ENCODE measurements at regions not wholly inside any gene's neighbourhood (a gene's known extent, or its start where the extent isn't known, plus 50 kb on each side); places are given as distances from the start of the nearest gene placed in this dataset.

- DNase-seq: no peak
Observed at GRCh38 chr6:21526974-21527373, 66.6 kb upstream of the SOX4 start.

- no peak for DNase-seq
Observed at GRCh38 chr6:21527731-21528130, 65.8 kb upstream of the SOX4 start.

- no peak for DNase-seq
Observed at GRCh38 chr6:21529431-21529830, 64.1 kb upstream of the SOX4 start.

DNA sequence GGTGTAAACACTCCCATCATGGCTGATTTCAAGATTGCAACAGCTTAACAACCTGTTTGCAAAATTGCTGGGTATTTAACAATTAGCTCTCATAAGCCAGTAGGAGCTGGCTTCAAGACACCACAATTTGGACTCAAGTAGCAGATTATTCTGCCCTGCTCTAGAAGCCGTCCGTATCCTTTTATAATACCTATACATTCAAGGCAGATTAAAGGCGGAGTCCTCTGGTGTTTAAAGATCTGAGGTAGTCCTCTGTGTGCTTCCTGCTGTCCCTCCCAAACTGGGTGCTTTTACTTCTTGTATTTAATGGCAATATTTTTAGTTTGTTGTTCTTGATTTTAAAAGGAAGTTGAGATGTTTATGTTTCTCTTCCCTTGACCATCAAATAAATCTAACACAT, 62.2 kb upstream of the SOX4 start:
- DNase-seq: no peak

DNA sequence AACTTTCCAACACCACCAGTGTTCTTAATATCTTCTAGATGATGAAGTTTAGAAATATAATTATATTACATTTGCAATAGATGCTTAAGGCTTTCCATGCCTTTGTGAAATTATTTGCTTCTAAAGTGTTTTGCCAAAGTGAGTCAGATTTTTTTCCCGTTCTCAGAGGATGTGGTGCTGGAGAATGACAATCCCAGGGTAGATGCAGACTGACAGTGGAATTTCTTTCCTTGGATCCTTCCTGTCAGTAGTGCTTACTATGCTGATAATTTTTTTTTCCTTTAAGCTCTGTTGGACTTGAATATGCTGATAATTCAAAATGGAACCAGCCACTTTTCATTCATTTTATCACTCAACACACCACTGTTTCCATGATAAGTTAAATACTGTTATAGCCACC, 59.9 kb upstream of the SOX4 start:
- DNase-seq: no peak

DNA sequence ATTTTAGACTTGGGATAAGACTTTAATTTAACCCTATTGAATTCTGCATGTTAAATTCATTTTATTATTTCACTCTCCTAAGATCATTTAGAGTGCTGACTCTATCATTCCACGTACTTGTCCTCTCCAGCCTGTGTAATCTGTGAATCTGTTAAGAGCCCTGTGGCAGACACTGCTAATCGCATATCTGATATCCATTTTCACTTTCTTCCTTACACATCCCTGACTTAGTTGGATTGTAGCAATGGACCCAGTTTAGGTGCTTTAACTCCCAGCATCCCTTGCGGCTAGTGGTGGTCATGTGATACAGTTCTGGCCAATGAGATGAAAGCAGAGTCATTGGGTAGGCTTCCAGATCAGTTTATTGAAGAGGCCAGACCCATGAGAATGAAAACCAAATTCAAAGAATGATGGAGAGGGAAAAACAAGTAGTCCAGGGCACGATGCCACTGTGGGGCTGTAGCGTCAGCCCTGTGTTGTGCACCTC, 57.2 kb upstream of the SOX4 start:
- DNase-seq: no peak

DNA sequence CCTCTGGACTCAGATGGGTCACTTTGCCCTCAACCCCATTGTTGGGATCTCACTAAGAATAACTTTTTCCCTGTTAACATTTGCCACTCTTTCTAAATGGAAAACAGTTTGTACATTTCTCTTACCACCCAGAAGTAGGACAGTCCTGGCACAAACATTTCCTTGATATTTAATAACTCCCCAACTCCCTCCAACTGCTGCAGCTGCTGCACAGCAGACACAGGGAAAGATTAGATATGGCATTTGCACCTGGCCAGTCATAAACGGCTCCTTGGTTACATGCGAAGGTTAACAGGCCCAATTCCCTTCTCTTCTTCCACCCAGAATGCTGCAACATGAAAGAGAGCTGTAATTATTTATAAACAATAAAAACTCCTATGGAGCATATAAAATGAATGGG, 55.9 kb upstream of the SOX4 start:
- DNase-seq: no peak

GRCh38 chr6:21538186-21538798, 55.3 kb upstream of the SOX4 start:
- no peak for DNase-seq

DNA sequence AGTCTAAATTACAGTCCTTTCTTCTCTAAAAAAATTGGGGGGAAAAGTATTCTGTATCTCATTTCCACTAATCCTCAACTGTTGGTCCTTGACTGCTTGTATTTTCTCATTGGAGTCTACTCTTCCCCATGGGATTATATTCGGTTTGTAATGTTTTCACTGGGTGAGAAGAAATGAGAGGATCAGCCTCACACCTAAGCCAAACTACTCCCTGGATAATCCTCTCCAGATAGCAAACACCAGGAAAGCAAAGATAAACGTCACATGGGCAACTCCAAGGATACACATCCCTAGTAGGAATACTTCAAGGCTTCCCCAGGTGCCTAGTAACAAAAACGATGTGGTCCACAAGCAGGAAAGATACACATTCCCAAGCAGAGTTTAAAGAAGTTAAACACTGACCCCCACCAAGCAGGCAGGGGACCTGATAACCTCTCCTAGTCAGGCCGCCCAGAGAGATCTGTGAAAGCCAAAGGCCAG, 53.9 kb upstream of the SOX4 start:
- no peak for DNase-seq
